ENCODE measurements at regions not wholly inside any gene's neighbourhood (a gene's known extent, or its start where the extent isn't known, plus 50 kb on each side); places are given as distances from the start of the nearest gene placed in this dataset.

- Histone ChIP-seq H3K27ac (no peak overlapping the region), H3K9me3 (no peaks in the 10 kb centered on the region), H3K27me3 (no peaks in the 10 kb centered on the region), H3K4me1 (no peaks in the 10 kb centered on the region), H3K36me3 (no peaks in the 10 kb centered on the region), H3K4me3 (no peak overlapping the region)
- ATAC-seq (no peak), DNase-seq (no peak)
- no peak for TF ChIP-seq CTCF (IDR thresholded peaks at IDR 0.05)
- intact Hi-C loops (cut with DNase I) = no loop called here
These were observed 524.8 kb downstream of the HAO1 start for GRCh38 chr20:7415427-7415826.

DNA sequence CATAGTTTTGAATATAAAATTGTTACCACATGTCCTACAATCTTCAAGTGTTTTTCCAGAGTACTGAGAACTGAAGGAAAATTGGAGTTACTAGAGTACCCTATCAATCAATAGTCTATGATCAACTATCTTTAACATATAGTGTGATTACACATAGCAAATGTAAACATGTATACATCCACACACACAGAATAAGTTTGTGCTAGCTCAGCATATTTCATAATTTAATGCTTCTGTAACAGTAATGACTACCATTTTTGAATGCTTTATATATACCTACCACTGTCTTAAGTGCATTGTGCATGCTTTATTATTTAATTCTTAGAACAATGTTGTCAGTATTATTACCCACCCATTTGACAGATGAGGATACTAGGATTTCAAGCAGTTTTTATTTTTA is 523.9 kb downstream of the HAO1 start:
- DNase-seq (no peak), ATAC-seq (no peak)
- H3K27ac ChIP-seq = no peak overlapping the region
- intact Hi-C loops (cut with DNase I) = no loop called here
- no peaks in the 10 kb centered on the region for H3K27me3 ChIP-seq
- H3K36me3 ChIP-seq = no peaks in the 10 kb centered on the region
- no peaks in the 10 kb centered on the region for H3K4me1 ChIP-seq
- H3K9me3 ChIP-seq = no peaks in the 10 kb centered on the region
- no peak overlapping the region for H3K4me3 ChIP-seq
- TF ChIP-seq CTCF (IDR thresholded peaks at IDR 0.05) = no peak

DNA sequence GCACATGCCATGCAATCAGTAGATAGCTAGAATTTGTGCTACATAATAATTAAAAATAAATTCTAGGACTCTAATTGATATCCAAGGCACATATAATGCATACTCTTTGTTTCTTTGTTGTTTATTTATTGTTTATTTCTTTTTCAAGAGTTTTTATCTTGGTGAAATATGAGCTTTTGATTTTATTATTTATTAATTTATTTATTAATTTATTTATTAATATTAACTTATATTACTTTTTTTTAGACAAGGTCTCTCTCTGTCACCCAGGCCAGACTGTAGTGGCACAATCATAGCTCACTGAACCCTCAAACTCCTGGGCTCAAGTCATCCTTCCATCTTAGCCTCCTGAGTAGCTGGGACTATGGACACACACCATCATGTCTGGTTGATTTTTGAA is 519.9 kb downstream of the HAO1 start:
- no peak overlapping the region for H3K4me3 ChIP-seq
- intact Hi-C loops (cut with DNase I) = no loop called here
- H3K4me1 ChIP-seq = no peaks in the 10 kb centered on the region
- DNase-seq = no peak
- no peak for TF ChIP-seq CTCF (IDR thresholded peaks at IDR 0.05)
- H3K9me3 ChIP-seq = no peaks in the 10 kb centered on the region
- H3K27me3 ChIP-seq = no peaks in the 10 kb centered on the region
- H3K36me3 ChIP-seq = no peaks in the 10 kb centered on the region
- H3K27ac ChIP-seq = no peak overlapping the region
- no peak for ATAC-seq

DNA sequence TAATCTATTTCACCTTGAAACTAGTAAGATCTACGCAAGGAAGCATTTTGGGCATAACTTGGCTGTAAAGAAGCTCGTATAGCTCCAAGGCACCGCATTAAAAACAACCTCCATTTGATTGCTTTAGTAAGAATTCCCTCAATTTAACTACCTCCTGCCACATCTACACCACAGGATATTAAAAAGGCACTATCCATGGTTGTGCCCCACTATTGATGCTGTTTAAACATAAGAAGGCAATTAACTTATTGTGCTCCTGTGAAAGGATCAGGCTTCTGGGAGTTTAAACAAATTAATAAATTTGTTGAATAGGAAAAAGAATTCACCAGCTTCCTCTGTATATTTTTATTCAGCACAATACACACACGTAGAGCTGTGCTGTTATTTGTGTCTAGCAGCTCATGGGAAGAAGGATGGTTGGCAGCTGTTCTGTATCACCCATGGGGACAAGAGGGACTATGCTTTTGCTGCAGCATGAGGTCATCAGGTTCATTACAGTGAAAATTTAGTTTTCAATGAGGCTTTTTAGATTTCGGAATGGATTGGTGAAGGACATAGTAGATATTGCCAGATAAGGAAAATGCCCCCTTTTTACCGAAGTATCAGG is 513.3 kb downstream of the HAO1 start:
- H3K4me1 ChIP-seq = no peaks in the 10 kb centered on the region
- H3K36me3 ChIP-seq = no peaks in the 10 kb centered on the region
- no peak for DNase-seq
- ATAC-seq = no peak
- H3K27ac ChIP-seq = no peak overlapping the region
- intact Hi-C loops (cut with DNase I) = no loop called here
- TF ChIP-seq CTCF (IDR thresholded peaks at IDR 0.05) = no peak
- H3K9me3 ChIP-seq = no peaks in the 10 kb centered on the region
- H3K4me3 ChIP-seq = no peak overlapping the region
- no peaks in the 10 kb centered on the region for H3K27me3 ChIP-seq

DNA sequence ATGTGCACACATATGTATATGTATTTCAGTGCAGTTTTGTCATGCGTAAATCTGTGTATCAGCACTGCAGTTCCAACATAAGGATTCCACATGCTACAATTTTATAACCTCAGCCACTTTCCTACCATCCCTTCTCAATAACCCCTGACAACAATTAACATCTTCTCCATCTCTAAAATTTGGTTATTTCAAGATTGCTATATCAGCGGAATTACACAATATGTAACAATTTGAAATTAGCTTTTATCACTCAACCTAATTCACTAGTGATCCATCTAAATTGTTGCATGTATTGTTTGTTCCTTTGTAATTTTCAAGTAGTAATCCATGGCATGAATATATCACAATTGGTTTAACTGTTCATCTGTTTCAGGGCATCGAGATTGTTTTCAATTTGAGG is 511.3 kb downstream of the HAO1 start:
- ATAC-seq = no peak
- no peaks in the 10 kb centered on the region for H3K27me3 ChIP-seq
- DNase-seq = no peak
- intact Hi-C loops (cut with DNase I) = no loop called here
- no peak overlapping the region for H3K4me3 ChIP-seq
- H3K36me3 ChIP-seq = no peaks in the 10 kb centered on the region
- no peaks in the 10 kb centered on the region for H3K4me1 ChIP-seq
- no peaks in the 10 kb centered on the region for H3K9me3 ChIP-seq
- no peak overlapping the region for H3K27ac ChIP-seq
- no peak for TF ChIP-seq CTCF (IDR thresholded peaks at IDR 0.05)

DNA sequence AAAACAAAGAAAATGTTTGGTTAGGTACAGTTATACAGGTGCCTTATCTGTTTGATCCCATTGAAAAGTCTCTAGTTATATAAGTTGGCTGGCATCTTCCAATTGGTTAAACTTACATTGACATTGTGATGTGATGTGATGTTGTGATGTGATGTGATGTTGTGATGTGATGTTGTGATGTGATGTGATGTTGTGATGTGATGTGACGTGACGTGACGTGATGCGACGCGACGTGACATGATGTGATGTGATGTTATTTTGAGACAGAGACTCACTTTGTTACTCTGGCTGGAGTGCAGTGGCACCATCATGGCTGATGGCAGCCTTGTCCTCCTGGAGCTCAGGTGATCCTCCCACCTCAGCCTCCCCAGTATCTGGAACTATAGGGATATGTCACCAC is 507.6 kb downstream of the HAO1 start:
- no peak overlapping the region for H3K27ac ChIP-seq
- no peaks in the 10 kb centered on the region for H3K27me3 ChIP-seq
- H3K36me3 ChIP-seq = no peaks in the 10 kb centered on the region
- DNase-seq = no peak
- H3K9me3 ChIP-seq = no peaks in the 10 kb centered on the region
- H3K4me3 ChIP-seq = no peak overlapping the region
- intact Hi-C loops (cut with DNase I) = no loop called here
- no peaks in the 10 kb centered on the region for H3K4me1 ChIP-seq
- no peak for TF ChIP-seq CTCF (IDR thresholded peaks at IDR 0.05)
- ATAC-seq = no peak

Measured in upper lobe of right lung (tissue), 1 donor.